HL-60 (cell line): ENCODE measurements at regions not wholly inside any gene's neighbourhood (a gene's known extent, or its start where the extent isn't known, plus 50 kb on each side); places are given as distances from the start of the nearest gene placed in this dataset.

Source experiments
- DNase-seq, 2 experiments: peaks; one replicate each; pipeline ENCODE4 v3.0.0-alpha.2; 2010 to 2020; ENCODE audit warnings: low read depth in 1 of 2, low spot score in 1 of 2
- H3K27ac ChIP-seq: fragments of 250-450 bp; sonication (Bioruptor Pico); replicated peaks from 2 replicates; pipeline ENCODE4 v1.5.1; 2020; ENCODE audit warnings: mild to moderate bottlenecking, moderate library complexity
- H3K27me3 ChIP-seq: fragments of 250-450 bp; sonication (Bioruptor Pico); 2 replicates; pipeline ENCODE4 v1.5.1; 2021; ENCODE audit warnings: mild to moderate bottlenecking, moderate library complexity; ENCODE audit not compliant: insufficient read depth, poor library complexity, severe bottlenecking
- H3K4me3 ChIP-seq: replicated peaks from 2 replicates; pipeline ENCODE4 v1.5.1; 2011; ENCODE audit warnings: mild to moderate bottlenecking, control low read depth, low read length; ENCODE audit not compliant: insufficient read depth
- GABPA ChIP-seq: IDR thresholded peaks from 2 replicates; pipeline ENCODE4 v1.6.1; 2012; ENCODE audit warnings: low read depth
- POLR2AphosphoS5 ChIP-seq: IDR thresholded peaks from 2 replicates; pipeline ENCODE4 v1.6.1; 2012; ENCODE audit warnings: low read depth
- SPI1 ChIP-seq: IDR thresholded peaks from 2 replicates; pipeline ENCODE4 v1.6.1; 2012; ENCODE audit warnings: low read depth, mild to moderate bottlenecking, borderline replicate concordance
- TF ChIP-seq, protein P1 (sequence below): IDR thresholded peaks from 2 replicates; pipeline ENCODE4 v1.6.1; 2012; ENCODE audit warnings: low read depth; ENCODE audit not compliant: insufficient replicate concordance
- TF ChIP-seq, protein P2 (sequence below): IDR thresholded peaks from one replicate; pipeline ENCODE4 v1.5.1; 2011; ENCODE audit warnings: low read length, control low read depth, inconsistent platforms; ENCODE audit not compliant: insufficient read depth

DNA sequence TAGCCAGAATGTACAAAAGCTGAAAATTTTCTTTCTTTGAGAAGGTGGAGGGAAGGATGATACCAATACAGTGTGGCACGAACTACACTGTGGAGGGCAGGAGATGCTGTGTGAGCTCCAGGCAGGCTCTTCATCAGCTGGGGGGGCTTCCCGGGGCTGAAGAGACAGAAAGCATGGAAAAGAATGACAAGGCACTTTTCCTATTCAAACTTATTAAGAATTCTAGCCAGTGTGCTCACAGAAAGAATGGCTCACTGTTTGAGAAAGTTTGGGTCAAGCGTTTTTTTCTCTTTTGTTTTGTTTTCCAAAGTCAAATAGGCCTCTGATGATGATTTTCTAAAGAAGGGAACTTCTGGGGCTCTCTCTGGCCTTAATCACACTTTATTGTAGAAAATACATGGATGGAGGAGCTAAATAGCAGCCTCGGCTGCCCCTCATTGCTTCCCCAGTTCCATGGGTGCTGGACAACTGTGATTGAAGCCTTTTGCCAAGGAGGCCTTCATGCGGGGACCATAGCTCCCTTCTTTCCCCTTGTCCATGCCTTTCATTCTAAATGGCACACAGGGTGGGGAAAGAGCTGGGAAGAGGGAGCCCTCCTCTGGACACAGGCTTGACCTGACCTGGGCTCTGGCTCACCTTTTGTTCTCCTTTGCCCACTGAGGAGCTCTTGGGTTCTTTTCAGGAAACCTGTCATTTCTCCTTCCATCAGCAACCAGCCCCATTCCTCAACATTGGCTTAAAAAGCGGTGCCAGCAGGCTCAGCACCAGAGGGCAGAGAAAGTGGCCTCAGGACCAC is 130.6 kb downstream of the TDRD15 start:
- Histone ChIP-seq H3K4me3 (no peak overlapping the region), H3K27ac (no peak overlapping the region), H3K27me3 (no peaks in the 10 kb centered on the region)
- TF ChIP-seq, protein P1, sequence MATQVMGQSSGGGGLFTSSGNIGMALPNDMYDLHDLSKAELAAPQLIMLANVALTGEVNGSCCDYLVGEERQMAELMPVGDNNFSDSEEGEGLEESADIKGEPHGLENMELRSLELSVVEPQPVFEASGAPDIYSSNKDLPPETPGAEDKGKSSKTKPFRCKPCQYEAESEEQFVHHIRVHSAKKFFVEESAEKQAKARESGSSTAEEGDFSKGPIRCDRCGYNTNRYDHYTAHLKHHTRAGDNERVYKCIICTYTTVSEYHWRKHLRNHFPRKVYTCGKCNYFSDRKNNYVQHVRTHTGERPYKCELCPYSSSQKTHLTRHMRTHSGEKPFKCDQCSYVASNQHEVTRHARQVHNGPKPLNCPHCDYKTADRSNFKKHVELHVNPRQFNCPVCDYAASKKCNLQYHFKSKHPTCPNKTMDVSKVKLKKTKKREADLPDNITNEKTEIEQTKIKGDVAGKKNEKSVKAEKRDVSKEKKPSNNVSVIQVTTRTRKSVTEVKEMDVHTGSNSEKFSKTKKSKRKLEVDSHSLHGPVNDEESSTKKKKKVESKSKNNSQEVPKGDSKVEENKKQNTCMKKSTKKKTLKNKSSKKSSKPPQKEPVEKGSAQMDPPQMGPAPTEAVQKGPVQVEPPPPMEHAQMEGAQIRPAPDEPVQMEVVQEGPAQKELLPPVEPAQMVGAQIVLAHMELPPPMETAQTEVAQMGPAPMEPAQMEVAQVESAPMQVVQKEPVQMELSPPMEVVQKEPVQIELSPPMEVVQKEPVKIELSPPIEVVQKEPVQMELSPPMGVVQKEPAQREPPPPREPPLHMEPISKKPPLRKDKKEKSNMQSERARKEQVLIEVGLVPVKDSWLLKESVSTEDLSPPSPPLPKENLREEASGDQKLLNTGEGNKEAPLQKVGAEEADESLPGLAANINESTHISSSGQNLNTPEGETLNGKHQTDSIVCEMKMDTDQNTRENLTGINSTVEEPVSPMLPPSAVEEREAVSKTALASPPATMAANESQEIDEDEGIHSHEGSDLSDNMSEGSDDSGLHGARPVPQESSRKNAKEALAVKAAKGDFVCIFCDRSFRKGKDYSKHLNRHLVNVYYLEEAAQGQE = no peak
- TF ChIP-seq GABPA (no peak), POLR2AphosphoS5 (no peak), SPI1 (no peak)
- TF ChIP-seq, protein P2, sequence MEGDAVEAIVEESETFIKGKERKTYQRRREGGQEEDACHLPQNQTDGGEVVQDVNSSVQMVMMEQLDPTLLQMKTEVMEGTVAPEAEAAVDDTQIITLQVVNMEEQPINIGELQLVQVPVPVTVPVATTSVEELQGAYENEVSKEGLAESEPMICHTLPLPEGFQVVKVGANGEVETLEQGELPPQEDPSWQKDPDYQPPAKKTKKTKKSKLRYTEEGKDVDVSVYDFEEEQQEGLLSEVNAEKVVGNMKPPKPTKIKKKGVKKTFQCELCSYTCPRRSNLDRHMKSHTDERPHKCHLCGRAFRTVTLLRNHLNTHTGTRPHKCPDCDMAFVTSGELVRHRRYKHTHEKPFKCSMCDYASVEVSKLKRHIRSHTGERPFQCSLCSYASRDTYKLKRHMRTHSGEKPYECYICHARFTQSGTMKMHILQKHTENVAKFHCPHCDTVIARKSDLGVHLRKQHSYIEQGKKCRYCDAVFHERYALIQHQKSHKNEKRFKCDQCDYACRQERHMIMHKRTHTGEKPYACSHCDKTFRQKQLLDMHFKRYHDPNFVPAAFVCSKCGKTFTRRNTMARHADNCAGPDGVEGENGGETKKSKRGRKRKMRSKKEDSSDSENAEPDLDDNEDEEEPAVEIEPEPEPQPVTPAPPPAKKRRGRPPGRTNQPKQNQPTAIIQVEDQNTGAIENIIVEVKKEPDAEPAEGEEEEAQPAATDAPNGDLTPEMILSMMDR = no peak
- DNase-seq = no peak

DNA sequence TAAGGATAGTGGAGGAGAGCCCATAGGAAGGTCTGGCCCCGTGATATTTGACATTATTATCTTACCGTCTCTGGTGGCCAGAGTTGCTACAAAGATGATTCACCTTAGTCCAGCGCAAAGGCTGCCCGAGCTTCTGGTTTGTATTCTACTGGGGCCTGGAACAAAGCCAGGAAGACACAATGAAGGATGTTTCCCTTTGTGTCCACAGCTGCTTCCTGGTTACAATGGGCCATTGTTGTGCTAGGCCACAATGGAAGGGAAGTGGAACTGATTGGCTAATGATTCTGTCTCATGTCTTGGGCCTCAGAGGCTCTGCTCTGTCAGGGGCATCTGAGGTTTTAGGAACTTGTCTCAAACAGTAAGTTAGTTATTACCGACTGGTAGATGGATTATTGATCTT is 132.2 kb downstream of the TDRD15 start:
- Histone ChIP-seq H3K4me3 (no peak overlapping the region), H3K27ac (no peak overlapping the region), H3K27me3 (no peaks in the 10 kb centered on the region)
- TF ChIP-seq POLR2AphosphoS5 = no peak
- TF ChIP-seq, protein P2 = no peak
- peak; percentile 67; the same call in 1 of the 2 replicates for TF ChIP-seq SPI1
- TF ChIP-seq GABPA = no peak
- TF ChIP-seq, protein P1 = no peak
- peak; percentile 59 to 98 for DNase-seq

DNA sequence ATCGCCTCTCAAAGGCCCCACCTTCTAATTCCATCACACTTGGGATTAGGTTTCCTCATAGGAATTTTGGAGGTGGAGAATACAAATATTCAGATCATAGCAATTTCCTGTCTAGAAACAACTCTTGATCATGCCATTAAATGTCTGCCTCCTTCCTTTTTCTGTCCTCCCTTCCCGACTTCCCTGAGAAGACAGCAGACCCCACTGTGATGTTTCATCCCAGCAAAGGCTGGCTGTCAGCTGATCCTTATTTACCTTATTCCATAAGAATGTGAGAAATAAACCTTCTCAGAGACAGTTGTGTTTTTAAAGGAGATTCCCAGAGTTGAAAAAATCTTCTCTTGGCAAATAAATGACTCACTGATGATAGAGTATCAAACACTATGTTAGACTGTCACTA is 133.9 kb downstream of the TDRD15 start:
- no peaks in the 10 kb centered on the region for H3K27me3 ChIP-seq
- H3K27ac ChIP-seq = no peak overlapping the region
- DNase-seq = no peak
- TF ChIP-seq SPI1 = no peak
- TF ChIP-seq GABPA = no peak
- TF ChIP-seq POLR2AphosphoS5 = no peak
- TF ChIP-seq, protein P2 = no peak
- TF ChIP-seq, protein P1 = no peak
- no peak overlapping the region for H3K4me3 ChIP-seq
